ENCODE measurements at regions not wholly inside any gene's neighbourhood (a gene's known extent, or its start where the extent isn't known, plus 50 kb on each side); places are given as distances from the start of the nearest gene placed in this dataset.
"Not testable (repeated sequence)": the region's sequence is repeated elsewhere in the genome, so short reads cannot be mapped to it uniquely, and the experiment has no call there.

GRCh38 chr18:30623401-30624065 lies 419.0 kb downstream of the DSC3 start:
- no peak for DNase-seq (ENCODE audit: low spot score)

GRCh38 chr18:30622635-30623034 lies 419.9 kb downstream of the DSC3 start:
- no peak for DNase-seq (ENCODE audit: low spot score)

- no peak for DNase-seq (ENCODE audit: low spot score)
Measured at GRCh38 chr18:30622104-30622503, 420.4 kb downstream of the DSC3 start.

- no peak for DNase-seq (ENCODE audit: low spot score)
Measured at GRCh38 chr18:30618567-30618966, 424.0 kb downstream of the DSC3 start.

GRCh38 chr18:30616414-30616813 lies 426.1 kb downstream of the DSC3 start:
- DNase-seq (ENCODE audit: low spot score) = no peak

GRCh38 chr18:30613467-30613801 lies 429.1 kb downstream of the DSC3 start:
- DNase-seq (ENCODE audit: low spot score) = no peak

- no peak for DNase-seq (ENCODE audit: low spot score)
Measured at GRCh38 chr18:30601541-30601940, 441.0 kb downstream of the DSC3 start.

- no peak for DNase-seq (ENCODE audit: low spot score)
Measured at GRCh38 chr18:30597202-30597601, 445.3 kb downstream of the DSC3 start.

GRCh38 chr18:30596635-30597034 lies 445.9 kb downstream of the DSC3 start:
- no peak for DNase-seq (ENCODE audit: low spot score)

GRCh38 chr18:30595942-30596341 lies 446.6 kb downstream of the DSC3 start:
- DNase-seq (ENCODE audit: low spot score) = no peak

- DNase-seq (ENCODE audit: low spot score) = not testable (repeated sequence)
Measured at GRCh38 chr18:30594911-30595310, 447.6 kb downstream of the DSC3 start.

- no peak for DNase-seq (ENCODE audit: low spot score)
Measured at GRCh38 chr18:30591462-30591861, 451.1 kb downstream of the DSC3 start.

GRCh38 chr18:30588673-30589164 lies 453.8 kb downstream of the DSC3 start:
- no peak for DNase-seq (ENCODE audit: low spot score)

GRCh38 chr18:30583768-30584167 lies 458.8 kb downstream of the DSC3 start:
- DNase-seq (ENCODE audit: low spot score) = no peak

- DNase-seq (ENCODE audit: low spot score) = no peak
Measured at GRCh38 chr18:30582078-30582477, 460.5 kb downstream of the DSC3 start.

GRCh38 chr18:30578707-30579106 lies 463.8 kb downstream of the DSC3 start:
- no peak for DNase-seq (ENCODE audit: low spot score)

- DNase-seq (ENCODE audit: low spot score) = no peak
Measured at GRCh38 chr18:30572214-30572613, 470.3 kb downstream of the DSC3 start.

GRCh38 chr18:30568333-30568732 lies 474.2 kb downstream of the DSC3 start:
- no peak for DNase-seq (ENCODE audit: low spot score)

GRCh38 chr18:30566877-30567276 lies 475.7 kb downstream of the DSC3 start:
- DNase-seq (ENCODE audit: low spot score) = no peak

- no peak for DNase-seq (ENCODE audit: low spot score)
Measured at GRCh38 chr18:30562231-30562630, 480.3 kb downstream of the DSC3 start.

- DNase-seq (ENCODE audit: low spot score) = no peak
Measured at GRCh38 chr18:30556112-30556511, 486.4 kb downstream of the DSC3 start.

GRCh38 chr18:30545393-30545792 lies 497.1 kb downstream of the DSC3 start:
- DNase-seq (ENCODE audit: low spot score) = no peak

- no peak for DNase-seq (ENCODE audit: low spot score)
Measured at GRCh38 chr18:30544141-30544540, 498.4 kb downstream of the DSC3 start.

- no peak for DNase-seq (ENCODE audit: low spot score)
Measured at GRCh38 chr18:30533716-30534115, 508.8 kb downstream of the DSC3 start.

All from GM03348 (cell line).